ENCODE measurements at regions not wholly inside any gene's neighbourhood (a gene's known extent, or its start where the extent isn't known, plus 50 kb on each side); places are given as distances from the start of the nearest gene placed in this dataset.

GRCh38 chr13:70571221-70571620 is 463.0 kb upstream of the KLHL1 start:
- Histone ChIP-seq H3K27ac (ENCODE audit: extremely low read depth, low read depth, low read length) (no peak overlapping the region), H3K9me3 (ENCODE audit: control insufficient read depth, insufficient read depth, low read depth, low read length) (no peaks in the 10 kb centered on the region), H3K4me1 (ENCODE audit: control insufficient read depth, insufficient read depth, low read length) (no peaks in the 10 kb centered on the region), H3K4me3 (ENCODE audit: low read depth, low read length) (no peak overlapping the region), H3K36me3 (ENCODE audit: control insufficient read depth in 2 of 2, insufficient read depth in 1 of 2, low read length in 2 of 2) (no peaks in the 10 kb centered on the region)
- POLR2A ChIA-PET, result no interaction called here
- CTCF ChIA-PET, result interaction anchor here (0.6 kb wide), 1 partner anchor 913 kb away, joined by 3 read pairs; no protein-coding TSS in a partner anchor
- TF ChIP-seq ZNF155 (tag by site-specific recombination; IDR thresholded peaks at IDR 0.05) (no peak), ZNF398 (tag by site-specific recombination; IDR thresholded peaks at IDR 0.05) (no peak), REST (tag by site-specific recombination; IDR thresholded peaks at IDR 0.05) (no peak), ZNF157 (tag by site-specific recombination; IDR thresholded peaks at IDR 0.05) (no peak), ZNF2 (tag by site-specific recombination; IDR thresholded peaks at IDR 0.05) (no peak), ZNF692 (tag by site-specific recombination; IDR thresholded peaks at IDR 0.05) (no peak), ZNF404 (tag by site-specific recombination; IDR thresholded peaks at IDR 0.05) (no peak), ZNF211 (tag by site-specific recombination; IDR thresholded peaks at IDR 0.05; ENCODE audit: low read depth) (no peak)

- Histone ChIP-seq H3K4me3 (ENCODE audit: low read depth, low read length) (no peak overlapping the region), H3K36me3 (ENCODE audit: control insufficient read depth in 2 of 2, insufficient read depth in 1 of 2, low read length in 2 of 2) (no peaks in the 10 kb centered on the region), H3K27ac (ENCODE audit: extremely low read depth, low read depth, low read length) (no peak overlapping the region), H3K9me3 (ENCODE audit: control insufficient read depth, insufficient read depth, low read depth, low read length) (no peaks in the 10 kb centered on the region), H3K4me1 (ENCODE audit: control insufficient read depth, insufficient read depth, low read length) (no peaks in the 10 kb centered on the region)
- TF ChIP-seq PRDM4 (tag by site-specific recombination; IDR thresholded peaks at IDR 0.05), result no peak
- no peak for TF ChIP-seq ZNF133 (tag by site-specific recombination; IDR thresholded peaks at IDR 0.05)
- peak; percentile 71 for TF ChIP-seq ZNF654 (tag by site-specific recombination; IDR thresholded peaks at IDR 0.05; ENCODE audit: low read depth)
- TF ChIP-seq ZBTB20 (tag by site-specific recombination; IDR thresholded peaks at IDR 0.05), result no peak
- no peak for TF ChIP-seq ZNF404 (tag by site-specific recombination; IDR thresholded peaks at IDR 0.05)
- no peak for TF ChIP-seq REPIN1 (tag by site-specific recombination; IDR thresholded peaks at IDR 0.05; ENCODE audit: low read depth)
- 0 out of 2 replicates have a peak, but pooled peaks have one; percentile 17 for TF ChIP-seq ZNF660 (tag by site-specific recombination; IDR thresholded peaks at IDR 0.05)
- ChIA-PET POLR2A (no interaction called here), CTCF (interaction anchor here (0.7 to 1.2 kb wide), 3 partner anchors 751 to 1031 kb away, joined by 3 to 4 read pairs (median 4); no protein-coding TSS in a partner anchor)
These were observed 460.3 kb upstream of the KLHL1 start for GRCh38 chr13:70568571-70568970.

Measured in HEK293 (cell line).